Stomach smooth muscle (tissue), 2 donors: ENCODE measurements at regions not wholly inside any gene's neighbourhood (a gene's known extent, or its start where the extent isn't known, plus 50 kb on each side); places are given as distances from the start of the nearest gene placed in this dataset.

ENCODE experiments used
- H3K27ac ChIP-seq: one replicate; pipeline ENCODE4 v1.7.0; 2013; ENCODE audit warnings: mild to moderate bottlenecking, low read length, inconsistent platforms
- H3K27me3 ChIP-seq, 2 donors: one replicate each; pipeline ENCODE4 v1.7.0; 2013; ENCODE audit warnings: low read length in 2 of 2; ENCODE audit not compliant: insufficient read depth in 2 of 2, control insufficient read depth in 1 of 2
- H3K36me3 ChIP-seq, 2 donors: one replicate each; pipeline ENCODE4 v1.7.0; 2013; ENCODE audit warnings: low read length in 2 of 2; ENCODE audit not compliant: control insufficient read depth in 2 of 2, insufficient read depth in 2 of 2
- H3K4me1 ChIP-seq: one replicate; pipeline ENCODE4 v1.7.0; 2013; ENCODE audit warnings: low read length; ENCODE audit not compliant: control insufficient read depth, insufficient read depth
- H3K4me3 ChIP-seq, 2 donors: one replicate each; pipeline ENCODE4 v1.7.0; 2013; ENCODE audit warnings: low read length in 2 of 2
- H3K9ac ChIP-seq, 2 donors: one replicate each; pipeline ENCODE4 v1.7.0; 2013; ENCODE audit warnings: low read length in 2 of 2, mild to moderate bottlenecking in 1 of 2
- H3K9me3 ChIP-seq, 2 donors: one replicate each; pipeline ENCODE4 v1.7.0; 2013; ENCODE audit warnings: low read length in 2 of 2; ENCODE audit not compliant: control insufficient read depth in 2 of 2
- donor health status: healthy.
- donor health status: Pancreatic carcinoma.

DNA sequence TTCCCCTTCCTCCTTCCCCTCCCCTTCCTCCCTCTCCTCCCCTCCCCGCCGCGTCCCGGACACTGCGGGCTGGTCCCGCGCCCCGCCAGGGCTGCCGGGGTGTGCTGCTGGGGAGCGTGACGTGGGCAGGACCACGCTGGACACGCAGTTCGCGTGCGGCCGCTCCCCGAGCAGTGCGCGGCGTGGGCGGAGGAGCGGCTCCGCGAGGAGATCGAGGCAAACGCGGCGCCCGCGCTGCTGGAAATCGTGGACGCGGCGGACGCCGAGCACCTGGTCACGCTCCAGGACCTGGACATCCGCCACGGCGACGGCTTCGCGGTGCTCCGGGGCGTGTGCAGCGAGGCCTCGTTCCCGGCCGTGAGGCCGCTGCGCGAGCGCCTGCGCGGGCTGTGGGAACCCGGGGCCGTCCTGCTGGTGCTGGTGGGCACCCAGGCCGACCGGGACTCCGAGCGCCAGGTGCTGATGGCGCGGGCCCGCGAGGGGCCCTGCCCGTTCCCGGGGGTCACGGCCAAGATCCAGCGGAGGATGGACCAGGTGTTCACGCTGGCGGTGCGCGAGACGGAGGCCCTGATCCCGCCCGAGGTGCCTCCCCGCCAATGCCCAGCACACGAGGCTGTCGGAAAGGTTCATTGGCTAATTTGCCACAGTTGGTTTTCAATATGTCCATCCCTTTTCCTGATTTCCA is 84.3 kb downstream of the TNFAIP2 start:
- peak overlapping the region; percentile 37 for H3K27ac ChIP-seq
- H3K4me3 ChIP-seq, result peak overlapping the region; percentile 43 to 71
- H3K27me3 ChIP-seq, result peaks cover 17% of the 10 kb centered on the region in 2 donors
- no peaks in the 10 kb centered on the region for H3K36me3 ChIP-seq
- H3K4me1 ChIP-seq, result peaks cover 8% of the 10 kb centered on the region
- H3K9me3 ChIP-seq, result peaks cover 1 to 4% of the 10 kb centered on the region in 2 donors
- H3K9ac ChIP-seq, result peak overlapping the region; percentile 42 to 50

DNA sequence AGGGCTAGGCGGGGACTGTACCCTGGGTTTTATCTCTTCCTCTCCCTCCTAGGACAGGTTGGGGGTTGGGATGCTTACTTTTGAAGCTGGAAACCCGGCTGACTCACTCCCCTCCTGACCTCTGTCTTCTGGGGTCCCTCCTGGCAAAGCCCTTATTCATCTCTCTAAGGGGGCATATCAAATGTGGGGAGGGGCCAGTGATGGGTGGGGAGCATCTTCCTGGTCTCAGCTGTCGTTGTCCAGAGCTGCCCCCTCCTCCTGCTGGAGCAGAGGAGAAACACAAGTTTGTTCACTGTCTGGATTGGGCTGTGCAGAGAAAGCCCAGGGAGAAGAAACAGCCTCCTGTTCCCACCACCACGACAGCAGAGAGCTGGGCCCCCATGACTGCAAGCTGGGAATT is 85.8 kb downstream of the TNFAIP2 start:
- no peak overlapping the region for H3K27ac ChIP-seq
- peaks cover 3 to 4% of the 10 kb centered on the region in 2 donors for H3K9me3 ChIP-seq
- H3K36me3 ChIP-seq, result no peaks in the 10 kb centered on the region
- no peak overlapping the region for H3K9ac ChIP-seq
- H3K27me3 ChIP-seq, result peaks cover 17% of the 10 kb centered on the region in 2 donors
- no peak overlapping the region for H3K4me3 ChIP-seq
- peaks cover 8% of the 10 kb centered on the region for H3K4me1 ChIP-seq

DNA sequence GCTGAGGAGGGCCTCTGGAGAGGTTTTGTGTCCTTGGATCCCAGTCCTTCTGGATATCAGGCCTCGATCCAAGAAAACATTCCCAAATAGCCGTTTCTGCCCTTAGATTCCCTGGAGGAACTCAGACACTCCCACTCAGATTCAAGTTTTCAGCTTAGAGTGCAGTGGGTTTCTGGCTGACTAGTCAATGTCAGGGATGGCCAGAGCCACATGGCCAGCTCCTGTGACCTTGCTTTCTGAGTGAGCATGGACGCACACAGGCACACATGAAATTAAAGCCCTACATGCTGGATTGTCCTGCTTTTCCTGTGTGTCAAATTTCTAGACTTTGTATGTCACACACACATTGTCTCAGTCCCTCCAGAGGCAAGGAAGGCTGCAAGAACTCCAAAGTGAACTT is 86.2 kb downstream of the TNFAIP2 start:
- Histone ChIP-seq H3K27me3 (peaks cover 14 to 20% of the 10 kb centered on the region in 2 donors), H3K4me1 (peaks cover 8% of the 10 kb centered on the region), H3K9ac (no peak overlapping the region), H3K36me3 (no peaks in the 10 kb centered on the region), H3K9me3 (peaks cover 0 to 3% of the 10 kb centered on the region in 2 donors), H3K4me3 (no peak overlapping the region), H3K27ac (no peak overlapping the region)

DNA sequence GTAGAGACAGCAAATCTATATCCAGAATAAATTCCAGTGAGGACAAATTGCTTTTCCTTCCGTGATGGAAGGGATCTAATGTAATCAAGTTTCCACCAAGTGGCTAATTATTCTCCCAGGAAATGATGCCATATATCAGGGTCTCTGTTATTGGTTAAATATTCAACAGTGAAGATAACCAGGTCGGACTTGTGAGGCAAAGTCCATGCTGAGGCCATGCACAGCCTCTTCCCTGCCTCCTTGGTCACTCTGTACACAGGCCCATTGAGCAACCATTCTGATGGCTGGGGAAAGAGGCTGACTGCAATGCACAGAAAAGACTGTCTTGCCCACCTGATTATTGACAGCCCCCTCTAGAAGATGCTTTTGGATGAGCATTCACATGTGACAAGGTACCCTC is 90.1 kb downstream of the TNFAIP2 start:
- peaks cover 7 to 8% of the 10 kb centered on the region in 2 donors for H3K27me3 ChIP-seq
- H3K4me3 ChIP-seq, result no peak overlapping the region
- no peaks in the 10 kb centered on the region for H3K36me3 ChIP-seq
- peaks cover 2% of the 10 kb centered on the region for H3K4me1 ChIP-seq
- peaks cover 5 to 10% of the 10 kb centered on the region in 2 donors for H3K9me3 ChIP-seq
- no peak overlapping the region for H3K27ac ChIP-seq
- no peak overlapping the region for H3K9ac ChIP-seq

DNA sequence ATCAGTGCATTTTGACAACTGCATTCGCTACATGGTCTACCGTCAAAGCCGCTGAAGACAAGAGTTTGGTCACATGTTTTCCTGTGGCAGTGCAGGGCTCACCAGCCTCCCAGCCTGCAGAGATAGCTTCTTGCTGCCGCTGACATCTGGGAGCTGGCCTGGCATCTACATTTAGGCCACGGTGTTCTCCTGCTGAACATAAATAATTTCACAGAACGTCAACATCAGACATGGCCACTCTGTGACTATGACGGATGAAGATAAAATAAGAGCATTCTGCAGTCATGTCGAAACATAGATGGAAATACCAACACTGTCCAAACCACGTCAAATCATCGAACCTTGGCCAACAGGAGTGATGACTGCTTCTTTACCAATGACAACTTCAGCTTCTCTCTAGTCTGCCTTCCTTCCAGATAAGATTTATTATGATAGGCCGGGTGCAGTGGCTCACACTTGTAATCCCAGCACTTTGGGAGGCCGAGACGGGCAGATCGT is 91.2 kb downstream of the TNFAIP2 start:
- Histone ChIP-seq H3K9ac (no peak overlapping the region), H3K9me3 (peaks cover 5 to 10% of the 10 kb centered on the region in 2 donors), H3K27me3 (peaks cover 4 to 7% of the 10 kb centered on the region in 2 donors), H3K4me3 (no peak overlapping the region), H3K36me3 (no peaks in the 10 kb centered on the region), H3K4me1 (no peaks in the 10 kb centered on the region), H3K27ac (no peak overlapping the region)

DNA sequence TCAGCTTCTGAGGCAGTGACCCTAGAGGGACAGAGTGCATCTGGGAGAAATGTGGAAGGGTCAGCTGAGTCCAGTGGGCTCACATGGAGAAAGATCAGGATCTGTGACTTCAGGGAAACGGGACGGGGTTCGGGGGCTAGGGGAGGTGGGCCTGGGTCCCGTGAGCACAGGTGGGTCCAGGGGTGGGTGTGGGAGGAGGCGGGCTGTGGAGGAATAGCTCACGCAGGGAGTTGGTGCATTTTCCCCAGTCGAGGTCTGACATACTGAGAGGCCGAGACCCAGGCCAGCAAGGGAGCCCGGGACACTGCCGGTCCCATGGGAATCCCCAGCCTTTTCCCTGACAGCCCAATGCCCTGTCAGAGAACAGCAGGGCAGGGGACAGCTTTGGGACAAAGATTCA is 93.1 kb downstream of the TNFAIP2 start:
- Histone ChIP-seq H3K9ac (no peak overlapping the region), H3K36me3 (no peaks in the 10 kb centered on the region), H3K27me3 (peaks cover 11 to 14% of the 10 kb centered on the region in 2 donors), H3K4me3 (no peak overlapping the region), H3K27ac (no peak overlapping the region), H3K9me3 (peaks cover 5 to 10% of the 10 kb centered on the region in 2 donors), H3K4me1 (peaks cover 6% of the 10 kb centered on the region)

DNA sequence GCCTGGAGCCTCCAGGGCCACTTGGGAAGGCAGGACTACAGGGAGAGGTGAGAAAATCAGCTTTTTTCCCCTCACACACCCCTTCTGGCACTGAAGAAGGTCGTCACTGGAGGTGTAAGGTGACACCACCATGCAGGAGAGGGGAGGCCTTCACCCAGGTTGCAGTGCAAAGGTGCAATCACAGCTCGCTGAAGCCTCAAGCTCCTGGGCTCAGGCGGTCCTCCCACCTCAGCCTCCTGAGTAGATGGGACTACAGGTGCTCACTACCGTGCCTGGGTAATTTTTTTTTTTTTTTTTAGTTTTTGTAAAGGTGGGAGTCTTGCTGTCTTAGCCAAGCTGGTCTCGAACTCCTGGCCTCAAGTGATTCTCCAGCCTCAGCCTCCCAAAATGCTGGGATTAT is 93.6 kb downstream of the TNFAIP2 start:
- Histone ChIP-seq H3K9ac (no peak overlapping the region), H3K9me3 (peaks cover 5 to 10% of the 10 kb centered on the region in 2 donors), H3K4me3 (no peak overlapping the region), H3K27ac (no peak overlapping the region), H3K27me3 (peaks cover 14 to 18% of the 10 kb centered on the region in 2 donors), H3K4me1 (peaks cover 6% of the 10 kb centered on the region), H3K36me3 (no peaks in the 10 kb centered on the region)

DNA sequence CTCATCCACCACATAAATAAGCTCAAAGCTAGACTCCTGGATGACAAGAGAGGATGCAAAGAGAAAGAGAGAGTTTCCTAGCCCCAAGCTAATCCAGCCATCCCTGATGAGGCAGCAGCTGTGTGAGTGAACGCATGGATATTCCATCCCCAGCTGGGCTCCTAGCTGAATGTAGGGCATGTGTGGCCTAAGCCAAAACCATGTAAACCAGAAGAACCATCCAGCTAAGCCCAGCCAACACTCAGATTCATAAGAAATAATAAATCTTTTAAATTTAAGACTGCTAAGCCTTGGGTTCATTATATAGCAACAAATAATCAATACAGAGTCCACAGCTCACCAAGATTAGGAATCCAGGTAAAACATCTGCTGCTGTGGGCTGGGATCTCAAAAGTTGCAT is 94.3 kb downstream of the TNFAIP2 start:
- no peak overlapping the region for H3K9ac ChIP-seq
- peaks cover 5 to 9% of the 10 kb centered on the region in 2 donors for H3K9me3 ChIP-seq
- no peak overlapping the region for H3K4me3 ChIP-seq
- no peak overlapping the region for H3K27ac ChIP-seq
- H3K4me1 ChIP-seq, result peaks cover 6% of the 10 kb centered on the region
- no peaks in the 10 kb centered on the region for H3K36me3 ChIP-seq
- peaks cover 15 to 24% of the 10 kb centered on the region in 2 donors for H3K27me3 ChIP-seq

DNA sequence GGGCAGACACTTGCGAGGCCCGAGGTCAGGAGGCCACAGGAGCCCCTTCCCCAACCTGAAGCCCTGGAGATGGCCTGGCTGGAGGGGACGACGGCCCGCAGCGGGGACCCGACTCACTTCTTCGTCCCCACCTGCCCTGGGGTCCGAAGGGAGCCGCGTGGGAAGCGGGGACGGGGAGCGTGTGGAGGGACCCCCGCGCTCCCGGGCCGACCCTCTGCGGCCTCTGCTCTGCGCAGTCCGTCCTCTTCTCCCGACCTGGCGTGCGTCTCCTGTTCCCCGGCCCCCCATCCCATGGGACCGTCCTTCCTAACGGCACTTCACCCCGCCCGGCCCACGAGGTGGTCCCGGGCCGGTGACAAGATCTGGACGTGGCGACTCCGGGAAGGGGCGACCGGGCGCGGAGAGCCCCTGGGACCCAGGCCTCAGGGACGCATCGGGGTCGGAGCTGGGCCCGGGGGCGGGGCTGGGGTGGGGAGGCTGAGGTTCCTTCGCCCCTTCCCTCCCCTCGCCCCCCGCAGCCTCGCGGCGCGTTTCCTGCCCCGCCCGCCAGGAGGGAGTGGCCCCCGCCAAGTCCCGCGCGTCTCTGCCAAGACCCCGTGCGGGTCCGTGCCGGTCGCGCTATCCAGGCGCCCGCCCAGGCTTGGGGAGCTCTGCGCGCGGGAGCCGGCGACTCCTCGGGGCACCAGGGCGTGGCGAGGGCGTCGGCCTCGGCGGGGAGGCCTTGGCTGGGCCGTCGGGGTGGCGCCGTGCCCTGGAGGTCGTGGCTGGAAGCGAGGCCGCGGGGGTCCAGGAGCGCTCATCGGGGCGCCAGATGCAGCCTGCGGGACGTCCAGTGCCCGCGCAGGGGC is 97.1 kb downstream of the TNFAIP2 start:
- Histone ChIP-seq H3K9me3 (peaks cover 5 to 7% of the 10 kb centered on the region in 2 donors), H3K36me3 (no peaks in the 10 kb centered on the region), H3K27ac (no peak overlapping the region), H3K4me3 (peak overlapping the region; percentile 12 to 64), H3K27me3 (peaks cover 17 to 34% of the 10 kb centered on the region in 2 donors), H3K9ac (no peak overlapping the region), H3K4me1 (peaks cover 6% of the 10 kb centered on the region)

DNA sequence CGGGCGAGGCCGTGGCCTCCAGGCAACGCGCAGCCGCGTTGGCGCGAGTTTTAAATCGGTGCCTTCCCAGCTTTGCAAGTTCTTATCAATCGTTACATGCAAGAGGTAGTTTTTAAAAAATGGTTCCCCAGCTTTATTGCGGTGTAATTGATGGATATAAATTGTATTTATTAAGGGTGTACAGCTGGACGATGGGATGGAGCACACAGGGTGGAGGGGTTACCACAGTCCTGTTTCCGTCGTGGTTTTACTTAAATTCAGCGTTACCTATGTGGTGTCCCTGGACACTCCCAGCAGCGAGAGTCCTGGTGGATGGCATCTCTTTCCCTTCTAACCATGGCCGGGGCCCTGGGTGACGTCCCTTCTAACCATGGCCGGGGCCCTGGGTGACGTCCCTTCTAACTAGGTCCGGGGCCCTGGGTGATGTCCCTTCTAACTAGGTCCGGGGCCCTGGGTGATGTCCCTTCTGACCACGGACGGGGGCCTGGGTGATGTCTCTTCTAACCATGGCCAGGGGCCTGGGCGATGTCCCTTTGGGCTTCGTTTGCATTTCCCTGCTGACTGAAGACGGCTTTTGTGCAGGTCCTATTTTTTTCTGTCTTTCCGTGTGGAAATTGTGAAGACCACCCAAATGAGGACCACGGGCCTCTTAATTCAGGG is 97.9 kb downstream of the TNFAIP2 start:
- H3K9ac ChIP-seq, result no peak overlapping the region
- H3K27me3 ChIP-seq, result peaks cover 18 to 34% of the 10 kb centered on the region in 2 donors
- peak overlapping the region; percentile 12 to 64 for H3K4me3 ChIP-seq
- H3K4me1 ChIP-seq, result peaks cover 6% of the 10 kb centered on the region
- no peaks in the 10 kb centered on the region for H3K36me3 ChIP-seq
- peaks cover 5 to 7% of the 10 kb centered on the region in 2 donors for H3K9me3 ChIP-seq
- H3K27ac ChIP-seq, result no peak overlapping the region
